ENCODE measurements at regions not wholly inside any gene's neighbourhood (a gene's known extent, or its start where the extent isn't known, plus 50 kb on each side); places are given as distances from the start of the nearest gene placed in this dataset.

GRCh38 chr2:38130876-38131275 is 54.9 kb upstream of the CYP1B1 start:
- Histone ChIP-seq H3K4me1 (peaks cover 33% of the 10 kb centered on the region), H3K27me3 (ENCODE audit: low read depth) (no peaks in the 10 kb centered on the region), H3K4me3 (no peak overlapping the region), H3K9me3 (peaks cover 8% of the 10 kb centered on the region), H3K36me3 (no peaks in the 10 kb centered on the region), H3K27ac (peak overlapping the region; percentile 25)
- intact Hi-C loops (cut with DNase I): no loop called here
- ATAC-seq (peak; percentile 59 to 70), DNase-seq (no peak)
- TF ChIP-seq CTCF (IDR thresholded peaks at IDR 0.05): no peak

- intact Hi-C loops (cut with DNase I): no loop called here
- TF ChIP-seq CTCF (IDR thresholded peaks at IDR 0.05): no peak
- Histone ChIP-seq H3K27ac (peak overlapping the region; percentile 25), H3K4me1 (peaks cover 33% of the 10 kb centered on the region), H3K9me3 (peaks cover 8% of the 10 kb centered on the region), H3K27me3 (ENCODE audit: low read depth) (no peaks in the 10 kb centered on the region), H3K36me3 (no peaks in the 10 kb centered on the region), H3K4me3 (no peak overlapping the region)
- peak; percentile 74 for ATAC-seq
- no peak for DNase-seq
Observed at GRCh38 chr2:38129987-38130386, 54.0 kb upstream of the CYP1B1 start.

GRCh38 chr2:38129481-38129880 is 53.5 kb upstream of the CYP1B1 start:
- no peak for DNase-seq
- Histone ChIP-seq H3K27ac (peak overlapping the region; percentile 25), H3K36me3 (no peaks in the 10 kb centered on the region), H3K27me3 (ENCODE audit: low read depth) (no peaks in the 10 kb centered on the region), H3K4me1 (peaks cover 33% of the 10 kb centered on the region), H3K4me3 (no peak overlapping the region), H3K9me3 (peaks cover 8% of the 10 kb centered on the region)
- intact Hi-C loops (cut with DNase I): no loop called here
- TF ChIP-seq CTCF (IDR thresholded peaks at IDR 0.05): no peak
- ATAC-seq: peak; percentile 32 to 39

GRCh38 chr2:38128653-38129052 is 52.7 kb upstream of the CYP1B1 start:
- no peak for DNase-seq
- peak; percentile 87 to 89 for ATAC-seq
- Histone ChIP-seq H3K4me3 (no peak overlapping the region), H3K27ac (peak overlapping the region; percentile 25), H3K9me3 (peaks cover 8% of the 10 kb centered on the region), H3K36me3 (no peaks in the 10 kb centered on the region), H3K4me1 (peaks cover 33% of the 10 kb centered on the region), H3K27me3 (ENCODE audit: low read depth) (no peaks in the 10 kb centered on the region)
- TF ChIP-seq CTCF (IDR thresholded peaks at IDR 0.05): no peak
- intact Hi-C loops (cut with DNase I): no loop called here

- no peak for DNase-seq
- H3K27ac ChIP-seq: peak overlapping the region; percentile 25
- no peak overlapping the region for H3K4me3 ChIP-seq
- no peak for TF ChIP-seq CTCF (IDR thresholded peaks at IDR 0.05)
- ATAC-seq: no peak
- H3K27me3 ChIP-seq (ENCODE audit: low read depth): no peaks in the 10 kb centered on the region
- peaks cover 8% of the 10 kb centered on the region for H3K9me3 ChIP-seq
- peaks cover 38% of the 10 kb centered on the region for H3K4me1 ChIP-seq
- intact Hi-C loops (cut with DNase I): no loop called here
- no peaks in the 10 kb centered on the region for H3K36me3 ChIP-seq
Observed at GRCh38 chr2:38127277-38127676, 51.3 kb upstream of the CYP1B1 start.

GRCh38 chr2:38125842-38126241 is 49.9 kb upstream of the CYP1B1 start:
- DNase-seq (no peak), ATAC-seq (no peak)
- peaks cover 8% of the 10 kb centered on the region for H3K9me3 ChIP-seq
- peaks cover 40% of the 10 kb centered on the region for H3K4me1 ChIP-seq
- no peaks in the 10 kb centered on the region for H3K36me3 ChIP-seq
- intact Hi-C loops (cut with DNase I): no loop called here
- no peaks in the 10 kb centered on the region for H3K27me3 ChIP-seq (ENCODE audit: low read depth)
- no peak for TF ChIP-seq CTCF (IDR thresholded peaks at IDR 0.05)
- no peak overlapping the region for H3K4me3 ChIP-seq
- no peak overlapping the region for H3K27ac ChIP-seq

Measured in lower lobe of right lung (tissue), 2 donors.